ENCODE measurements at regions not wholly inside any gene's neighbourhood (a gene's known extent, or its start where the extent isn't known, plus 50 kb on each side); places are given as distances from the start of the nearest gene placed in this dataset.

DNA sequence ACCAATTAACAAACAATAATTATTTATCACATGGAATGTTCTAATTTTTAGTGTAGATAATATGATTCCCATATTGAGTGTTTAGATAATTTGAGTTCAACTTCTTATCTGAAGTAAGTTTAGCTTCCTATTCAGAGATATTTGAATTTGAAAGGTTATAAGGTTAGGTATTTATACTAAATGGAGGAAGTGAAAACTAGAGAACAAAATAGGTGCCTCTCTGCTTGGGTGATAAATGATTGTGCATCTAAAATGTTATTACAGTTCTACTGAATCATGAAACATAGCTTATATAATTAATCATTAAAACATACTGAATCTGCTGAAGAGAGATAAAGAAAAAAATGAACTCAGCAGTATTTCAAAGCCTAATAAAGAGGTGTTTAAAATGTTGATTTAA lies 1174.3 kb downstream of the XPNPEP1 start:
- Histone ChIP-seq H3K79me2 (ENCODE audit: control insufficient read depth, insufficient read depth, low read length, unreplicated experiment) (no peaks in the 10 kb centered on the region), H3K27me3 (ENCODE audit: insufficient read depth, low read length) (no peaks in the 10 kb centered on the region), H3K36me3 (ENCODE audit: insufficient read depth, low read length) (no peaks in the 10 kb centered on the region), H2AFZ (ENCODE audit: low read length, unreplicated experiment) (no peak overlapping the region), H3K4me3 (ENCODE audit: low read depth, low read length) (no peak overlapping the region), H3K27ac (ENCODE audit: low read depth, low read length) (no peak overlapping the region), H3K4me1 (ENCODE audit: control insufficient read depth, insufficient read depth, low read length, unreplicated experiment) (no peaks in the 10 kb centered on the region)

DNA sequence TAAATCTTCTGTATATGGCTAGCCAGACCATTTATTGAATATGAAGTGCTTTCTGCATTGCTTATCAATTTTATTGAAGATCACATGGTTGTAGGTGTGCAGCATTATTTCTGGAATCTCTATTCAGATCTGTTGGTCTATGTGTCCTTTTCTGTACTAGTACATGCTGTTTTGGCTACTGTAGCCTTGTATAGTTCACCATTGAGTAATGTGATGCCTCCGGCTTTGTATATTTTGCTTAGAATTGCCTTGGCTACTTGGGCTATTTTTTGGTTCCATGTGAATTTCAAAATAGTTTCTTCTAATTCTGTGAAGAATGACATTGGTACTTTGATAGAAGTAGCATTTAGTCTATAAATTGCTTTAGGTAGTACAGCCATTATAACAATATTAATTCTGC lies 1187.2 kb downstream of the XPNPEP1 start:
- Histone ChIP-seq H2AFZ (ENCODE audit: low read length, unreplicated experiment) (no peak overlapping the region), H3K79me2 (ENCODE audit: control insufficient read depth, insufficient read depth, low read length, unreplicated experiment) (no peaks in the 10 kb centered on the region), H3K27ac (ENCODE audit: low read depth, low read length) (no peak overlapping the region), H3K27me3 (ENCODE audit: insufficient read depth, low read length) (no peaks in the 10 kb centered on the region), H3K4me1 (ENCODE audit: control insufficient read depth, insufficient read depth, low read length, unreplicated experiment) (no peaks in the 10 kb centered on the region), H3K4me3 (ENCODE audit: low read depth, low read length) (no peak overlapping the region), H3K36me3 (ENCODE audit: insufficient read depth, low read length) (no peaks in the 10 kb centered on the region)

DNA sequence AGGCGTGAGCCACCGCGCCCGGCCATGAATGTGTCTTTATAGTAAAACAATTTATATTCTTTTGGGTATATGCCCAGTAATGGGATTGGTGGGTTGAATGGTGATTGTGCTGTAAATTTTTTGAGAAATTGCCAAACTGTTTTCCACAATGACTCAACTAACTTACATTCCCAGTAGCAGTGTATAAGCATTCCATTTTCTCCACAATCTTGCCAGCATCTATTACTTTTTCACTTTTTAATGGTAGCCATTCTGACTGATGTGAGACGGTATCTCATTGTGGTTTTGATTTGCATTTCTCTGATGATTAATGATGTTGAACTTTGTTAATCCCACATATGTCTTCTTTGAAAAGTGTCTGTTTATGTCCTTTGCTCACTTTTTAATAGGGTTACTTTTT lies 1187.9 kb downstream of the XPNPEP1 start:
- Histone ChIP-seq H3K79me2 (ENCODE audit: control insufficient read depth, insufficient read depth, low read length, unreplicated experiment) (no peaks in the 10 kb centered on the region), H2AFZ (ENCODE audit: low read length, unreplicated experiment) (no peak overlapping the region), H3K27ac (ENCODE audit: low read depth, low read length) (no peak overlapping the region), H3K4me1 (ENCODE audit: control insufficient read depth, insufficient read depth, low read length, unreplicated experiment) (no peaks in the 10 kb centered on the region), H3K36me3 (ENCODE audit: insufficient read depth, low read length) (no peaks in the 10 kb centered on the region), H3K27me3 (ENCODE audit: insufficient read depth, low read length) (no peaks in the 10 kb centered on the region), H3K4me3 (ENCODE audit: low read depth, low read length) (no peak overlapping the region)

DNA sequence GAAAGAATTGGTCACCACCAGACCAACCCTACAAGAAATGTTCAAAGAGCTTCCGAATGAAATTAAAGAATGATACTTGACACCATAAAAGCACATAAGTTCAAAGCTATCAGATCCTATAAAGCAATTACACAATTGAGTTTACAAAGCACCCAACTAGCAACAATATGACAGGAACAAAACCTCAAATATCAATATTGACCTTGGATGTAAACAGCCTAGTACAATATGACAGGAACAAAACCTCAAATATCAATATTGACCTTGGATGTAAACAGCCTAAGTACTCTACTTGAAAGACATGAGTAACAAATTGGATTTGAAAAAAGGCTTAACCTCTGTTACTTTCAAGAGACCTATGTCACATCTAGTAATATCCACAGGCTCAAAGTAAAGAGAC lies 1201.4 kb downstream of the XPNPEP1 start:
- H3K36me3 ChIP-seq (ENCODE audit: insufficient read depth, low read length), result no peaks in the 10 kb centered on the region

DNA sequence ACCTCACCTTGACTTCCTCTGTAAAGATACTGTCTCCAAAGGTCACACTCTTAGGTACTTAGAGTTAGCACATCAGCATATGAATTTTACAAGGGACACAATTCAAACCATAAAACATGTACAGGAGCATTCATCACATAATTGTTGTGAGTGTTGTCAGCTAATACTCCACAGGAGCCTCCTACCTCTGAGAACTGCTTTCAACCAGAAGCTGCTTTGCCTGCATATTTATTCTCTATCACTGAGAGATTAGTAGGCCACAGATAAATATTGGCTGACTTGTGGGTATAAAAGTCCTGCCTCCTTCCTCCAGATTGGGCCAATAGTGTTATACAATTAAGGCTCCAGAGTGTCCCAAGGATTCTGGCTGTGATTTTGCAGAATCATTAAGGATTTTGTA lies 1207.0 kb downstream of the XPNPEP1 start:
- Histone ChIP-seq H3K27ac (ENCODE audit: low read depth, low read length) (no peak overlapping the region), H3K4me3 (ENCODE audit: low read depth, low read length) (no peak overlapping the region), H2AFZ (ENCODE audit: low read length, unreplicated experiment) (no peak overlapping the region), H3K4me1 (ENCODE audit: control insufficient read depth, insufficient read depth, low read length, unreplicated experiment) (no peaks in the 10 kb centered on the region), H3K79me2 (ENCODE audit: control insufficient read depth, insufficient read depth, low read length, unreplicated experiment) (no peaks in the 10 kb centered on the region), H3K27me3 (ENCODE audit: insufficient read depth, low read length) (no peaks in the 10 kb centered on the region), H3K36me3 (ENCODE audit: insufficient read depth, low read length) (no peaks in the 10 kb centered on the region)

More for the DNA sequence above, 1201.4 kb downstream of the XPNPEP1 start:
- no peak overlapping the region for H2AFZ ChIP-seq (ENCODE audit: low read length, unreplicated experiment)
- H3K4me1 ChIP-seq (ENCODE audit: control insufficient read depth, insufficient read depth, low read length, unreplicated experiment), result no peaks in the 10 kb centered on the region
- no peaks in the 10 kb centered on the region for H3K79me2 ChIP-seq (ENCODE audit: control insufficient read depth, insufficient read depth, low read length, unreplicated experiment)
- no peak overlapping the region for H3K27ac ChIP-seq (ENCODE audit: low read depth, low read length)
- no peaks in the 10 kb centered on the region for H3K27me3 ChIP-seq (ENCODE audit: insufficient read depth, low read length)
- no peak overlapping the region for H3K4me3 ChIP-seq (ENCODE audit: low read depth, low read length)

DNA sequence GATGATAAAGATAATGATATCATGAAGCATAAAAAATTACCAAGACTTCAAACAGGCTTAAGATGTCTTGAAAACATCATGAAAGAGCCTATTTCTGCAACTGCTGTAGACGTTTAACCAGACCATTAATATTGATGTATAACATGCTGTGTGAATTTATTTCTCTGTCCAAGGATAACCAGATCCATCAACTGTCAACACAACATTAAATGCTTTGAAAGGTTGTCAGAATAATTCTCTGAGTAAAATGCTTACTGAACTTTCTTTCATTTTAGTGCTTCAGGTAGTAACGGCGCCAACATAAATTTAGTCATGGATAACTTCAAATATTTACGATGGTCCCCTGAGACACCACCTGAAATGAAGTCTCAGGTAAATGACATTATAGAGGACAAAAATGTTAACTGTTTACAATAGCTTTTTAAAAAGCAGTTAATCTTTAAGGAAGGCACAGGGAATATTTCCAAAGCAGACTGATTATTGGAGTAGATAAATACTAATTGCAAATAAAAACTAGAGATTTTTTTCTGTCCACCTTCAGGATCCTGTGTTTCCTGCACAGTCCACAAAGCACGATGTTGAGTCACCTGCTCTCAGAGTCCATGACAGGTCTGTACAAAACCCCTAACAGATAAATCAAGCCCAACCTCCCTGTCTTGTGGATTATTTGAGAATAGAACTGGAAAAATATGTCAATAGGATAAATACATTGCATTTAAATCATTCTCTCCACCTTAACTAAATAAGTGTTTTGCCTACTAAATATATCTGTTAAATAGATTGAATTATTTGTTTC lies 1213.2 kb downstream of the XPNPEP1 start:
- Histone ChIP-seq H3K27me3 (ENCODE audit: insufficient read depth, low read length) (no peaks in the 10 kb centered on the region), H3K4me3 (ENCODE audit: low read depth, low read length) (no peak overlapping the region), H3K79me2 (ENCODE audit: control insufficient read depth, insufficient read depth, low read length, unreplicated experiment) (no peaks in the 10 kb centered on the region), H3K36me3 (ENCODE audit: insufficient read depth, low read length) (no peaks in the 10 kb centered on the region), H3K27ac (ENCODE audit: low read depth, low read length) (no peak overlapping the region), H3K4me1 (ENCODE audit: control insufficient read depth, insufficient read depth, low read length, unreplicated experiment) (no peaks in the 10 kb centered on the region), H2AFZ (ENCODE audit: low read length, unreplicated experiment) (no peak overlapping the region)

DNA sequence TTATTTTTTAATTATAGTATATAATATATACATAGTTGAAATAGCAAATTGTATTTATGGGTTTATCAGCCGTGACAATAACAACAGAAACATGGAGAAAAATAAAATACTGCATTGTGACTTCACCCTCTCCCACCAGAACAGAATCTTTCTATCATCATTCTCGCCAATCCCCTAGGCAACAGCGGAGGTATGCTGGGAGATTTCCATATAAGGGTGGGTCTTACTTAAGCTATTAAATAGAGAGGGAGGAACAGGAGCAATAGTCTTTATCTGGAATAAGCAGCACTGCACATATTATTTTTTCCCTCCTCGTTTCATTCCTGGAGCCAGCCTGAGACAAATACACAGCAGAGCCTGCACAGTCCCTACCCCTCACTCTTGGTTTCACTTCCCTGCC lies 1214.9 kb downstream of the XPNPEP1 start:
- Histone ChIP-seq H2AFZ (ENCODE audit: low read length, unreplicated experiment) (no peak overlapping the region), H3K27me3 (ENCODE audit: insufficient read depth, low read length) (no peaks in the 10 kb centered on the region), H3K79me2 (ENCODE audit: control insufficient read depth, insufficient read depth, low read length, unreplicated experiment) (no peaks in the 10 kb centered on the region), H3K27ac (ENCODE audit: low read depth, low read length) (no peak overlapping the region), H3K4me1 (ENCODE audit: control insufficient read depth, insufficient read depth, low read length, unreplicated experiment) (no peaks in the 10 kb centered on the region), H3K36me3 (ENCODE audit: insufficient read depth, low read length) (no peaks in the 10 kb centered on the region), H3K4me3 (ENCODE audit: low read depth, low read length) (no peak overlapping the region)

DNA sequence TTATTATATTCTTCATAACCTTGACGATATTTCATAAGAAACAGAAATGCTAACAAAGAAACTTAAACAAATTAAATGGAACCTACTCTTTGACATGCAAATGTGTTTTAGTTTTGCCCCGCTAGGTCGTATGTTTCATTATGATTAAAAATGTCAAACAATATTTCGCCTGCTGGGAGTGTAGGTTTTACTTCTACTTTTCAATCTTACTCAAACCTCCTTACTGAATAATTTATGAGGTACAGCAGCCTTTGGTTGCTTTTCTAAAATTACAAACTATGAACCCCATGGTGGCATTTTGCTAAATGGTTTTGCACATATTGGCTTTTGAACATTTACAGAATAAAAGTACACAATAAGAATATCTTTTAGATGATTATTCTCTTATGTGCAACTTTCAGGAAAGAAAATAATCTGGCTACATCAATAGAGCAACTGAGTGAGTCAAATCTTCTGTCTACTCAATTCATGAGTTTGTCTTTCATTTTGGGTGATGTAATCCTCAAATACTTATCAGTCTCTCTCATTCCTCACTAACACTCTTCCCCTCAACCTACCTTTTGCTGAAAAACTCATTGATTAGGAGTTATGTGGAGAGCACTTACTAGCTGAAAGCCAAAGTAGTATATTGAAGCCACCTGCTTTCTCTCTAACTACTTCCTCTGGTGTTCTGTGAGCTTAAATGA lies 1226.4 kb downstream of the XPNPEP1 start:
- no peak overlapping the region for H3K4me3 ChIP-seq (ENCODE audit: low read depth, low read length)
- no peaks in the 10 kb centered on the region for H3K36me3 ChIP-seq (ENCODE audit: insufficient read depth, low read length)
- no peak overlapping the region for H3K27ac ChIP-seq (ENCODE audit: low read depth, low read length)
- no peaks in the 10 kb centered on the region for H3K27me3 ChIP-seq (ENCODE audit: insufficient read depth, low read length)
- no peak overlapping the region for H2AFZ ChIP-seq (ENCODE audit: low read length, unreplicated experiment)
- no peaks in the 10 kb centered on the region for H3K79me2 ChIP-seq (ENCODE audit: control insufficient read depth, insufficient read depth, low read length, unreplicated experiment)
- no peaks in the 10 kb centered on the region for H3K4me1 ChIP-seq (ENCODE audit: control insufficient read depth, insufficient read depth, low read length, unreplicated experiment)

DNA sequence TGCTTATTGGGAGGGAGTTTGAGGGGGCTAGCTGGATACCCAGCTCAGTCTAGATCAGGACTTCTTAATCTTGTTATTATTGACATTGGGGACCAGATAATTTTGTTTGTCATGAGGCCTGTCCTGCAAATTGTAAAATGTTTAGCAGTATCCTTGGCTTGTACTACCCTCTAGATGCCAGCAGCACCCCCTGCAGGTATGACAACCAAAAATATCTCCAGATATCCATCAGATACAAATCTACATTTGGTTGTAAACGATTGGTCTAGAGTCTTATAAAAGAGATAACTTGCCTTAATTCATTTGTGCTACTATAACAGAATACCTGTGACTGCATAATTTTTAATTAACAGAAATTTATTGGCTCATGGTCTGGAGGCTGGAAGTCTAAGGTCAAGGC lies 1232.2 kb downstream of the XPNPEP1 start:
- no peaks in the 10 kb centered on the region for H3K36me3 ChIP-seq (ENCODE audit: insufficient read depth, low read length)
- no peaks in the 10 kb centered on the region for H3K4me1 ChIP-seq (ENCODE audit: control insufficient read depth, insufficient read depth, low read length, unreplicated experiment)
- no peaks in the 10 kb centered on the region for H3K27me3 ChIP-seq (ENCODE audit: insufficient read depth, low read length)
- no peak overlapping the region for H3K4me3 ChIP-seq (ENCODE audit: low read depth, low read length)
- H3K27ac ChIP-seq (ENCODE audit: low read depth, low read length), result no peak overlapping the region
- no peaks in the 10 kb centered on the region for H3K79me2 ChIP-seq (ENCODE audit: control insufficient read depth, insufficient read depth, low read length, unreplicated experiment)
- H2AFZ ChIP-seq (ENCODE audit: low read length, unreplicated experiment), result no peak overlapping the region

DNA sequence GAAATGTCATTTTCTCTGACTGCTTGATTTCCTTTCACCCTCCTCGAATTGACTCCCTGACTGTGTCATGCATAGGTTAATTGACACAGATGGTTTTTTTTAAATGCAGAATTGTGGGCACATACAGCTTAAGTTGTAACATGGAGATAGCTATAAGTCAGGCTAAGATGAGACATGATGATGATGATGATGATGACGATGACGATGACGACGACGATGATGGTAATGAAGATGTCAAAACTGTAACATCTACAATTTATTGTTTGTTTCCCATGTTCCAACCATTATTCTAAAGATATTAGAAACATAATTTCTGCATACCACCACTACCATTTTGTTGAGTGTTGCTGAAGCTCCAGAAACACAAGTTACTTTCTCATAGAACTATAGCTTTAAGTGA lies 1232.8 kb downstream of the XPNPEP1 start:
- Histone ChIP-seq H3K36me3 (ENCODE audit: insufficient read depth, low read length) (no peaks in the 10 kb centered on the region), H3K4me3 (ENCODE audit: low read depth, low read length) (no peak overlapping the region), H3K27me3 (ENCODE audit: insufficient read depth, low read length) (no peaks in the 10 kb centered on the region), H3K79me2 (ENCODE audit: control insufficient read depth, insufficient read depth, low read length, unreplicated experiment) (no peaks in the 10 kb centered on the region), H3K27ac (ENCODE audit: low read depth, low read length) (no peak overlapping the region), H2AFZ (ENCODE audit: low read length, unreplicated experiment) (no peak overlapping the region), H3K4me1 (ENCODE audit: control insufficient read depth, insufficient read depth, low read length, unreplicated experiment) (no peaks in the 10 kb centered on the region)

DNA sequence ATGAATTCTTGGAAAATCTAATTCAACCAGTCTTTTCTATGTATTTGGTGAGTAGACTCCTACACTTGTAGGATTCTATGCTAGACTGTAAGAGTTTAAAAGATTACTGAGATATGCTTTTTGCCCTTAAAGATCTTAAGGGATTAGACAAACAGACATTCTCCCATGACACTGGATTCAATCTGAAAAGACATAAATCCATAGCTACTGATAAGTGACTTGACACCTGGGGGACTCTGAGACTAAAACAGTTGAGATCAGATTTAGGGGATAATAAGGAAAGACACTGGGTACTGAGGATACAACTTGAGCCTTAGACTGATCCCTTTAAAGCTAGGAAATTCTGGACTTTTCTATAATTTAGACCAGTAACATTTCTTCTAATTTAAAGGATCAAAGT lies 1233.4 kb downstream of the XPNPEP1 start:
- Histone ChIP-seq H3K27me3 (ENCODE audit: insufficient read depth, low read length) (no peaks in the 10 kb centered on the region), H3K4me3 (ENCODE audit: low read depth, low read length) (no peak overlapping the region), H3K79me2 (ENCODE audit: control insufficient read depth, insufficient read depth, low read length, unreplicated experiment) (no peaks in the 10 kb centered on the region)

More for the DNA sequence above, 1233.4 kb downstream of the XPNPEP1 start:
- Histone ChIP-seq H3K36me3 (ENCODE audit: insufficient read depth, low read length) (no peaks in the 10 kb centered on the region), H2AFZ (ENCODE audit: low read length, unreplicated experiment) (no peak overlapping the region), H3K4me1 (ENCODE audit: control insufficient read depth, insufficient read depth, low read length, unreplicated experiment) (no peaks in the 10 kb centered on the region), H3K27ac (ENCODE audit: low read depth, low read length) (no peak overlapping the region)
